Liver (tissue), 8 donors: ENCODE measurements at regions not wholly inside any gene's neighbourhood (a gene's known extent, or its start where the extent isn't known, plus 50 kb on each side); places are given as distances from the start of the nearest gene placed in this dataset.
"Not testable (repeated sequence)": the region's sequence is repeated elsewhere in the genome, so short reads cannot be mapped to it uniquely, and the experiment has no call there.

ENCODE experiments used
- DNase-seq: peaks from one replicate; pipeline ENCODE4 v3.0.0-alpha.2; 2017; ENCODE audit warnings: low spot score
- H3K27ac ChIP-seq, 2 donors: one replicate each; pipeline ENCODE4 v1.7.0; 2013; ENCODE audit warnings: inconsistent platforms in 2 of 2, low read length in 2 of 2, control low read depth in 1 of 2, low read depth in 1 of 2, mild to moderate bottlenecking in 1 of 2
- H3K27me3 ChIP-seq, 4 donors: one replicate each; pipeline versions ENCODE4 v1.6.1 to v1.7.0; 2013; ENCODE audit warnings: low read length in 3 of 4, inconsistent platforms in 1 of 4, mild to moderate bottlenecking in 1 of 4, moderate library complexity in 1 of 4; ENCODE audit not compliant: control insufficient read depth in 4 of 4, insufficient read depth in 4 of 4
- H3K36me3 ChIP-seq, 4 donors: one replicate each; pipeline versions ENCODE4 v1.6.1 to v1.7.0; 2013; ENCODE audit warnings: low read length in 3 of 4, mild to moderate bottlenecking in 3 of 4, low read depth in 1 of 4, moderate library complexity in 1 of 4; ENCODE audit not compliant: control insufficient read depth in 4 of 4, insufficient read depth in 3 of 4
- H3K4me1 ChIP-seq, 4 donors: one replicate each; pipeline versions ENCODE4 v1.6.1 to v1.7.0; 2013; ENCODE audit warnings: low read length in 3 of 4, mild to moderate bottlenecking in 3 of 4, moderate library complexity in 1 of 4; ENCODE audit not compliant: control insufficient read depth in 4 of 4, insufficient read depth in 4 of 4
- H3K4me3 ChIP-seq, 3 donors: one replicate each; pipeline versions ENCODE4 v1.6.1 to v1.7.0; 2013; ENCODE audit warnings: low read length in 3 of 3, control low read depth in 1 of 3, low read depth in 1 of 3, mild to moderate bottlenecking in 1 of 3
- H3K9ac ChIP-seq, 2 donors: one replicate each; pipeline ENCODE4 v1.7.0; 2013; ENCODE audit warnings: low read length in 2 of 2, mild to moderate bottlenecking in 2 of 2, moderate library complexity in 2 of 2, control low read depth in 1 of 2, low read depth in 1 of 2
- H3K9me3 ChIP-seq, 4 donors: one replicate each; pipeline versions ENCODE4 v1.6.1 to v1.7.0; 2013; ENCODE audit warnings: low read length in 3 of 4; ENCODE audit not compliant: control insufficient read depth in 4 of 4
- ATF3 ChIP-seq: IDR thresholded peaks from 2 replicates; pipeline ENCODE4 v1.6.1; 2016; ENCODE audit warnings: antibody characterized with exemption
- CTCF ChIP-seq: fragments of 150-350 bp; IDR thresholded peaks from 2 replicates; pipeline ENCODE4 v1.5.1; 2017; ENCODE audit warnings: improper control_type of control experiment, low read depth, low read length; ENCODE audit not compliant: missing input control
- EGR1 ChIP-seq, 2 donors: IDR thresholded peaks; 2 replicates each; pipeline ENCODE4 v1.6.1; 2016 to 2018; ENCODE audit warnings: antibody characterized with exemption in 2 of 2, low read depth in 2 of 2
- FOXA1 ChIP-seq: IDR thresholded peaks from 2 replicates; pipeline ENCODE4 v1.6.1; 2016; ENCODE audit warnings: antibody characterized with exemption
- FOXA2 ChIP-seq: IDR thresholded peaks from 2 replicates; pipeline ENCODE4 v1.6.1; 2016; ENCODE audit warnings: antibody characterized with exemption
- GABPA ChIP-seq, 2 donors: IDR thresholded peaks in 1 of 2; conservative IDR thresholded peaks in 1 of 2; 2 replicates each; pipeline ENCODE4 v1.6.1; 2016; ENCODE audit warnings: antibody characterized with exemption in 2 of 2, mild to moderate bottlenecking in 1 of 2, moderate library complexity in 1 of 2
- HNF4A ChIP-seq, 2 donors: conservative IDR thresholded peaks; 2 replicates each; pipeline ENCODE4 v1.6.1; 2016; ENCODE audit warnings: antibody characterized with exemption in 2 of 2, mild to moderate bottlenecking in 2 of 2
- HNF4G ChIP-seq: IDR thresholded peaks from 2 replicates; pipeline ENCODE4 v1.6.1; 2016; ENCODE audit warnings: antibody characterized with exemption
- JUND ChIP-seq, 2 donors: IDR thresholded peaks; 2 replicates each; pipeline ENCODE4 v1.6.1; 2016; ENCODE audit warnings: antibody characterized with exemption in 2 of 2
- MAX ChIP-seq: IDR thresholded peaks from 2 replicates; pipeline ENCODE4 v1.6.1; 2016; ENCODE audit warnings: antibody characterized with exemption
- NR2F2 ChIP-seq: IDR thresholded peaks from 2 replicates; pipeline ENCODE4 v1.6.1; 2016; ENCODE audit warnings: antibody characterized with exemption
- RXRA ChIP-seq, 2 donors: IDR thresholded peaks; 2 replicates each; pipeline ENCODE4 v1.6.1; 2017 to 2018; ENCODE audit warnings: antibody characterized with exemption in 2 of 2, mild to moderate bottlenecking in 1 of 2
- SP1 ChIP-seq: IDR thresholded peaks from 2 replicates; pipeline ENCODE4 v1.6.1; 2018; ENCODE audit warnings: antibody characterized with exemption, mild to moderate bottlenecking
- TAF1 ChIP-seq: conservative IDR thresholded peaks from 2 replicates; pipeline ENCODE4 v1.6.1; 2016; ENCODE audit warnings: antibody characterized with exemption, mild to moderate bottlenecking
- YY1 ChIP-seq: IDR thresholded peaks from 2 replicates; pipeline ENCODE4 v1.6.1; 2016; ENCODE audit warnings: antibody characterized with exemption, mild to moderate bottlenecking
- WGBS: extraction: QIAGEN DNeasy Blood & Tissue Kit; methylation state at CpG from one replicate; pipeline ENCODE4 v1.1.7; 2013; 5-methylcytosine and 5-hydroxymethylcytosine counted together
- TF ChIP-seq, protein P1 (sequence below): IDR thresholded peaks from 2 replicates; pipeline ENCODE4 v1.6.1; 2016; ENCODE audit warnings: antibody characterized with exemption
- donor health status: healthy.
- donor health status: healthy.
- donor health status: healthy.
- donor health status: healthy.
- donor health status: healthy.

GRCh38 chr4:98822144-98822543, 106.8 kb downstream of the EIF4E start:
- no peak for DNase-seq
- Histone ChIP-seq H3K36me3 (no peaks in the 10 kb centered on the region), H3K27me3 (no peaks in the 10 kb centered on the region), H3K9me3 (no peaks in the 10 kb centered on the region), H3K27ac (no peak overlapping the region), H3K4me3 (no peak overlapping the region), H3K9ac (no peak overlapping the region), H3K4me1 (no peaks in the 10 kb centered on the region)
- TF ChIP-seq YY1 (no peak), EGR1 (IDR thresholded peaks at IDR 0.05; ENCODE audit: low read depth in 2 of 2) (no peak), GABPA (IDR thresholded peaks at IDR 0.05 in 1 of 2, conservative IDR thresholded peaks at IDR 0.05 in 1 of 2) (no peak), RXRA (IDR thresholded peaks at IDR 0.05) (no peak), FOXA1 (no peak), SP1 (no peak), ATF3 (no peak), JUND (IDR thresholded peaks at IDR 0.05) (no peak), CTCF (no peak), NR2F2 (no peak), HNF4G (no peak), HNF4A (conservative IDR thresholded peaks at IDR 0.05) (no peak), TAF1 (no peak), MAX (no peak), FOXA2 (no peak)
- TF ChIP-seq, protein P1, sequence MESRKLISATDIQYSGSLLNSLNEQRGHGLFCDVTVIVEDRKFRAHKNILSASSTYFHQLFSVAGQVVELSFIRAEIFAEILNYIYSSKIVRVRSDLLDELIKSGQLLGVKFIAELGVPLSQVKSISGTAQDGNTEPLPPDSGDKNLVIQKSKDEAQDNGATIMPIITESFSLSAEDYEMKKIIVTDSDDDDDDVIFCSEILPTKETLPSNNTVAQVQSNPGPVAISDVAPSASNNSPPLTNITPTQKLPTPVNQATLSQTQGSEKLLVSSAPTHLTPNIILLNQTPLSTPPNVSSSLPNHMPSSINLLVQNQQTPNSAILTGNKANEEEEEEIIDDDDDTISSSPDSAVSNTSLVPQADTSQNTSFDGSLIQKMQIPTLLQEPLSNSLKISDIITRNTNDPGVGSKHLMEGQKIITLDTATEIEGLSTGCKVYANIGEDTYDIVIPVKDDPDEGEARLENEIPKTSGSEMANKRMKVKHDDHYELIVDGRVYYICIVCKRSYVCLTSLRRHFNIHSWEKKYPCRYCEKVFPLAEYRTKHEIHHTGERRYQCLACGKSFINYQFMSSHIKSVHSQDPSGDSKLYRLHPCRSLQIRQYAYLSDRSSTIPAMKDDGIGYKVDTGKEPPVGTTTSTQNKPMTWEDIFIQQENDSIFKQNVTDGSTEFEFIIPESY, result no peak
- 92% methylated on average over 4 of the region's 4 CpGs for WGBS

- H3K27me3 ChIP-seq, H3K4me3 ChIP-seq, H3K27ac ChIP-seq, H3K4me1 ChIP-seq, DNase-seq, H3K36me3 ChIP-seq, H3K9ac ChIP-seq, H3K9me3 ChIP-seq: not testable (repeated sequence)
- WGBS, result 74% methylated on average over 1 of the region's 1 CpG
Observed at GRCh38 chr4:98818116-98818515, 110.8 kb downstream of the EIF4E start.

DNA sequence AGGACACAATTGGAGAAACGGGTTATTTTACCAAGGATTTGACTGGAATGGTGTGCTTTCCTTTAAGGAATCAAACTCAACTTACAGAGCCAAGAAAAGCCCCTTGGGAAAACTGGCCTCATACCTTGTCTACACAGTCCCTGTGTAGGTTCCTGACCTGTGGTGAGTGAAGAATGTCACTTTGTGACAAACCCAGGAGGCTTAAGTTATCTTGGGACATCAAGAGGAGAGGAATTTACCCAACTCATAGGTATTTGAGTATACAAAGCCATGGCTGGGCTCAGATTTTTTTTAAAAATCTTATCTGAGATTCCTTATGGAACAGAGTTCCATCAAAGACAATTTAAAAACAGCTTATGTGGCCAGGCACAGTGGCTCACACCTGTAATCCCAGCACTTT, 112.1 kb downstream of the EIF4E start:
- Histone ChIP-seq H3K9ac (no peak overlapping the region), H3K27me3 (no peaks in the 10 kb centered on the region), H3K36me3 (no peaks in the 10 kb centered on the region), H3K9me3 (no peaks in the 10 kb centered on the region), H3K4me1 (no peaks in the 10 kb centered on the region), H3K27ac (no peak overlapping the region), H3K4me3 (no peak overlapping the region)
- WGBS, result 78% methylated on average over 1 of the region's 1 CpG
- TF ChIP-seq ATF3 (no peak), CTCF (no peak), FOXA2 (no peak), YY1 (no peak)
- DNase-seq, result no peak
